ENCODE measurements at regions not wholly inside any gene's neighbourhood (a gene's known extent, or its start where the extent isn't known, plus 50 kb on each side); places are given as distances from the start of the nearest gene placed in this dataset.
"Not testable (repeated sequence)": the region's sequence is repeated elsewhere in the genome, so short reads cannot be mapped to it uniquely, and the experiment has no call there.

DNA sequence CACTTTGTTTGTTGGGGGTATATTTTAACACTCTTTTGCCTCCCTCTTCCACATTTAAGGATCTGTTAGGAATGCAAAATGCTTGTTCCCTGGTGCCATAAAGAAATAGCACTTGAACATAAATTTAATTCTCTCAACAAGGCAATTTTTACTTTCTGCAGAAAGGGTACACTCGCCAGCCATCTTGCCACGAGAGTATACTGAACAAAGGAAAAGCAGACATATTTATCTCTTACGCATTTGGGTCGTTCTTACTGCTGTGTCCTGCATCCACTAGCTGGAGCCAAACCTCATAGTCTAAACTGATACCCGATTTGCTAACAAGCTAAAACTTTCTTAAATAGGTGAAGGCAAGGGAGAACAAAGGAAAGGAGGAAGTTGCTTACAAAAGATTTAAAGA is 129.5 kb downstream of the B3GNT2 start:
- no peak for DNase-seq

DNA sequence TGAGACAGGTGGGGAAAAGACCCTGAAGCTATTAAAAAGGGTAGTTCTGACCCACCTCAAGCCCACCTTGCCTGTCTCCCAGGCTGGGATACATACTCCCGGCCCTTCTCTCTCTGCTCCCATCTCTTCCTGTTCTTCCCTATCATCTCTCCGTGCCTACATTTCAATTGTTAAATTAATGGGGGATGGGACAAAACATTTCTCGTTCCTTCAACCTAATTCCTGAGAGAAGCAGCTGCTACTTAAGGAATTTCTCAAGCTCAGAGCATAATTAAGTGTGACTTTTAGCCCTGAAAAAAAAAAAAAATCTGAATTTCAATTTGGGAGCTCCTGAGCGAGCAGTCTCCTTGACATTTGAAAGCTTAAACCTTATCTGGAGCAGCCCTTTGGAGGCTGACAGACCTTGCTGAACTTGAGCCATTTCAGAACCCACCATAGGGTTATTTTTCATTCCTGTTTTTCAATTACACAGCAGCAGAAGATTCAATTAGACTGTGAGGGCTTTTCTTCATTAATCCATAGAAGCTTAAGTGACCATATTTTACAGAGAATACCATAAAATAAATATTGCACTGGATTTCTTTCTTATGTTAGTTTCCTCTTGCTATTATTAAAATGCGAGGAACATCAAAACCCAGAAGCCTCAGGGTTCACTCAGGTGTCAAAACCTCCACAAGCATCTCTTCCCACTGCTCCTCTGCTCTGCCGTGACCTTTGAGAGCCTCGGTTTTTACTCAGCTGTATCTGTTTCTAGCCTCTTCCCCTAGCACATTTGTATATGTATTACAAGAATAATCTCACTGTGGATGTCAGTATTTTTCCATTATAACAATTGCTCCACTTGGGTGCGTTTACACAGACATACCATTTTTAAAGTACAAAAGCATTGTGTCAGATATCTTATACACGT is 125.7 kb downstream of the B3GNT2 start:
- no peak for DNase-seq

DNA sequence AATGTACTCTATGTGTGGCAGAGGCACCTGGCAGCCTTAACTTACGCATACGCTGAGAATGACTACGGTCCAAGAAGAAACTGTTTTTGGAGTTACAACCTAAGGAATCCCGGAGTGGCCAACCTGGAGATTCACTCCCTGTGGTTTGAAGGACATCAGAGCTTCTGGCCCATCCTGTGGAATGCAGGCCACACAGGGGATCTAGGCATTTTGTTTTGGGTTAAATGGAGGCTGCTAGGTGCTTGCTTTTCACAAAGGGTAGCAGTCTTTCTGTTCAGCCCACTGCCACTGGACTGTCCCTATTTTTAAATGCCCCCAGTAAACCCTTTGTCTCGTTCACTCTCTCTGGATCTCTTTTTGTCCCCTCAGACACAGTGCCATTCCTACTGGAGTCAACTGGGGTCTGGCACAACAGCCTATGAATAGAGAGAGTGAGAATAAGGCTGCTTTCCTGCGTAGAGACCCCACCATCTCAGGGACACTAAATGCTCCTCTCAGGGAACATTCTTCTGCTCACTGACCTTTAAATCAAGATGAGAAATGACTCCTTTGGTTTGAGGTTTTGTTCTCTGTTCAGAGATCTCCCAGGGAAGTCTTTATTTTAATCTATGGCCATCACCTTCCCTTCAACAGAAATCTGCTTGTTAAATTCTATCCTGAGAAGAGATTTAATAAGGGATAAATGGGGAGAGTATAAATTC is 124.9 kb downstream of the B3GNT2 start:
- DNase-seq: no peak

DNA sequence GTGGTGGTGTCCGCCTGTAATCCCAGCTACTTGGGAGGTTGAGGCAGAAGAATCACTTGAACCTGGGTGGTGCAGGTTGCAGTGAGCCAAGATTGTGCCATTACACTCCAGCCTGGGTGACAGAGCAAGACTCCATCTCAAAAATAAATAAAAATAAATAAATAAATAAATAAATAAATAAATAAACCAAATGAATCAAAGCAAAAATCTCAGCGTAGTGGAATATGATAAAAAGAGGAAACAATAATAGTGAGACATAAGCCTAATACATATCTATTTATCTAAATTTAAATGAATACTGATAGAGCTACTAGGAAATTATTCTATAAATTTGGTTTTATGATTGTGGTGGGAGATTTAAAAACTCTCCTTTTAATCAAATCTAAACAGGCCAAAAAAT is 124.2 kb downstream of the B3GNT2 start:
- DNase-seq: not testable (repeated sequence)

DNA sequence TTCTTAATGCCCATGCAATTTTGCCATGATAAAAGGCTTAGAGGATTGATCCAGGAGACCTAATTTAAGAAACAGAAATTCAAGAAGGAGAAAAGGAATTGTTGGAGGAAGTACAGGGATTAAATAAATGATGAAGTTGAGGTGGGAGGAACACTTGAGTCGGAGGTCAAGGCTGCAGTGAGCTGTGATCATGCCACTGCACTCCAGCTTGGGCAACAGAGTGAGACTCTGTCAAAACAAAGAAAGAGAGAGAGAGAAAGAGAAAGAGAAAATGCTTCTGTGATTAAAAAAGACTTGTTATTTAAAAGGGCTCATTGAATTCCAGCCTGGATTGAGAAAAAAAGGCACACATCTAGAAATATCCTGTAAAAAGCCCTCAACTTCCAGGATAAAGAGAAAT is 123.2 kb downstream of the B3GNT2 start:
- no peak for DNase-seq

DNA sequence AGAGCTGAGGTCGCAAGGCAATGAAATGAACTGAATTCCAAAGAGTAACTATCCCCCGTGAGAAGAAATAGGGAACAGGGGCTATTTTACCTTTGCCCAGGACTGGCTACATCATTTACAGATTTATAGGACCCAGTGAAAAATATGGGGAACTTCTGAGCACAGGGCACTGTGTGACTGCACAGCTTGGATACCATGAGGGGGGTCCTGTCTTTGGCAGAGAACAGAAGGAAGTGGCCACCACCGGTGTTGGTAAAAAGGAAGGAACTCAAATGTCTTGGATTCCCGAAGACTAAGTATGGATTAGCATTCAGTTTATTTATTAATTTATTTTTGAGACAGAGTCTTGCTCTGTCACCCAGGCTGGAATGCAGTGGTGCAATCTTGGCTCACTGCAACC is 119.6 kb downstream of the B3GNT2 start:
- no peak for DNase-seq

DNA sequence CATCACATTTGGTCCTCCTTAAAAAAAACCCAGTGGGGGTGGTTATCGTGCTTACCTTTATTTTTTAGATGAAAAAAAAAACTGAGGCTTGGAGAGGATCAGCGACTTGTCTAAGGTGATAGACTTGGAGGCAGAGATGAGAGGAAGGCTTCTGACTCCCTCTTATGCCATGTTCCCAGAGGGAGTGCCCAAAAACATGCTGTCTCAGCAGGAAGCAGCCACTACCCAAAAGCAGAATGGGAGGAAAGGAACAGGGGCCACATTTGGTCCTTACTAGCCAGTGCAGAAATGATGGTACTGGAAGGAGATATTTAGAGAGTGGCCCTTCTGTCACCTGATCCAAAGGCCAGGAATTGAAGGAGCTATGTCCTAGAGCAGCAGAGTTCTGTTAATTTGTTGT is 118.4 kb downstream of the B3GNT2 start:
- DNase-seq: no peak

DNA sequence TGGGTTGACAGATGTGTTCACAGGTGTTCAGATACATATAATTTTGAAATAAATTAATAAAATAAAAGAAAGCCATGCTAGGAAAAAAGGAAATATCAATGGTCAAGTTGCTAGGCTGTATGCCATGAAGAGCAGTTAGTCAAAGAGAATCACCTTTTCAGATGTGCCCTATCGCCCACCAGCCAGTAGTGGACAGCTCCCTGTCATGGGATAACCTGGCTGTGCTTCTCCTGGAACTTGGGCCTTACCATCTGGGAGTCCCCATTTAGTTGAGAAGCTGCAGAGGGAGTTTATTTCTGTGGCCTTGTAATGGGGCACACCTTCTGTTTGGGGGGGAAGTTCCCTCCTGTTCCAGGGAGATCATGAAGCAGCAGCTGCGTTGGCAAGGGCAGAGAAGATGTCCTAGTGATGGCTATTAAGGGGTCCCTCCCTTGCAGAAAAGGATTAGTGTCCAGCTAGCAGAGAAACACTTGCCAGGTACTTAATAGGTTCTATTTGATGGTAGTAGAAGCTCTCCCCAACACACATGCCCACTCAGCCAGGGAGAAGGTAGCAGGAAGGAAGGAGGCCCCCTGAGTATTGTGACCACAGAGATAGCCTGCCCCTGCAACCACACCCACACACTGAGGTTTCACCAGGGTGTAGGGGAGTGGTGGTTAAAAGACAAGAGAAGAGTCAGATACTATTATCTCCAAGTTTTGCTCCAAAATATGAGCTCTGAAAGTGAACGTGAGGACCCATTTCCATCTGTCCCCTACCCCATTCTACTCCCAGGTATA is 117.7 kb downstream of the B3GNT2 start:
- no peak for DNase-seq

DNA sequence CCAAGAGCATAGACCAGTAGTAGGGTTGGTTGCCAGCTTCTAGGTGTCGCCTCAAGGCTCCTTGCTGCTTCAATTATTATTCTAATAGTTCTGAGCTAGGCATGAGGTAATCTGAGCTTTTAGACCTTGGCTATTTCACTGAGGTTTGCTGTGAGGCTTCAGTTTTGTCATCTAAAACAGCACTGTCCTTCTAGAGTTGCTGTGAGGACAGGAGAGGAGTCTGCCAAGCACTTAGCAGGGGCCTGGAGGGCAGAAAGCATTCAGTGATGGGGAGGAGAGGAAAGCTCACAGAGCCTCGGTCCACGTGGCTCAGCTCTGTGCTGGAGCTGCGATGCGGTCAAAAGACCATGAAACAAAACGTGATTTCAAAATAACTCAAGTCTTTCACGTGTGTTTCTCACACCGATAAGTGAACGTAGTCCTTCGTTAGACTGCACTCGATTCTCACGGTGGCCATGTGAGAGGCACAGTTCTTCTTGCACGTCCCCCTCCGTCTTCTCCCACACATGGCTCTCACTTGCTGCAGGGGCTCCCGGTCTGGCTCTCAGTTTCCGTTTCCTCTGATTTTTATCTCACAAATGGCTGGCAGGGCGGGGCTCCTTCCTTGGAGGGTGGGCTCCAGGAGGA is 113.7 kb downstream of the B3GNT2 start:
- no peak for DNase-seq

DNA sequence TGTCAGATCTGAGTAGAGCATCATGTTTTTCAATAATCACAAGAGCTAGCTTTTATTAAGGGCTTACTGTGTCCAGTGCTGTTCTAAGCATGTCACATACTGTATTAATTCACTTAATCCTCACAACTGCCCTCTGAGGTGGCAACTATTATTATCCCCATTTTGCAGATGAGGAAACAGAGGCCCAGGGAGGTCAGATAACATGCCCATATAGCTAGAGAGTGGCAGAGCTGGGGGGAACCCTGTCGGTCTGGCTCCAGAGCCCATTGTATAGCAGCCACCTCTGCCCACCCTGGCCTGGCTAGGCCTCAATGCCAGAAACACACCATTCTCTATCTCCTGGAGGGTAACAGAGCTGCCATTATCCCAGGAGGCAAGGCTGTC is 113.2 kb downstream of the B3GNT2 start:
- DNase-seq: no peak

DNA sequence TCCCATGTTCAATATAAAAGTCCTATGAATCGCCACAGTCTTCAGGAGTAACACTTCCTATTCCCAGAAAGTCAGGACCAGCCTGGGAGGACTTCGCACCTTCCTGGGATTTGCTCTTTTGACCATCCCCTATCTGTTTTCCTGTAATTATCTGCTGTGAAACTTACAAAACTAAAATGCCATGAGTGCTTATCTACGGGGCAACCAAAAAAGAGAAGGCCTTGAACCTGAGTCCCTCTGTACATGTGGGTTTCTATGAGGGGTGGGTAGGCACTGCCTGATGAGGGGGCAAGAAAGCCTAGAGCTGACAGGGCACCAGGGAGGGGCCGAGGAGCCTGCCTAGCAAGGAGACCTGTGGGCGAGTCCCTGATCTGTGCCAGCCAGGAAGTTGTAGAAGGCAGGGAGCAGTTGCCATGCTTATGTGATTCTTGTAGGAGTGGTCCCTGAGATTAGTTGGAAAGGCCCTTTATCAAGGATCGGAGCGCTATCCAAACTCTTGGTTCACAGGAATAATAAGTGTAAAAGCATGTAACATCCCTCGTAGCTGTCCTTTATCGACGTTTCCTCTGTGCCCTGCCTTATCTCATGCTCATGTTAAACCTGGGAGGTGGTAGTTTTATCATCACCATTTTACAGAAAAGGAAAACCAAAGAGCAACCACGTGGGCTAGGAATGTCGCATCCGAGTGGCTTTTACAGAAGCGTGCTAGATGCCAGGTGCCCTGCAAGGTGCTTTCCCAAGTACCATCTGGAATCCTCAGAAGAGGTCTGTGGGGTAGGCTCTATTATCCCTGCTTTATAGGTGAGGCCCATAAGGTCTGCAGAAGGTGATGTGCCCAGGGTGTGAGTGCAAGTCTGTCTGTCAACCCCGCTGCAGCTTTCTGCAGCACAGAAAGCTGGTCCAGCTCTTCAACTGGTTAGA is 111.8 kb downstream of the B3GNT2 start:
- no peak for DNase-seq

DNA sequence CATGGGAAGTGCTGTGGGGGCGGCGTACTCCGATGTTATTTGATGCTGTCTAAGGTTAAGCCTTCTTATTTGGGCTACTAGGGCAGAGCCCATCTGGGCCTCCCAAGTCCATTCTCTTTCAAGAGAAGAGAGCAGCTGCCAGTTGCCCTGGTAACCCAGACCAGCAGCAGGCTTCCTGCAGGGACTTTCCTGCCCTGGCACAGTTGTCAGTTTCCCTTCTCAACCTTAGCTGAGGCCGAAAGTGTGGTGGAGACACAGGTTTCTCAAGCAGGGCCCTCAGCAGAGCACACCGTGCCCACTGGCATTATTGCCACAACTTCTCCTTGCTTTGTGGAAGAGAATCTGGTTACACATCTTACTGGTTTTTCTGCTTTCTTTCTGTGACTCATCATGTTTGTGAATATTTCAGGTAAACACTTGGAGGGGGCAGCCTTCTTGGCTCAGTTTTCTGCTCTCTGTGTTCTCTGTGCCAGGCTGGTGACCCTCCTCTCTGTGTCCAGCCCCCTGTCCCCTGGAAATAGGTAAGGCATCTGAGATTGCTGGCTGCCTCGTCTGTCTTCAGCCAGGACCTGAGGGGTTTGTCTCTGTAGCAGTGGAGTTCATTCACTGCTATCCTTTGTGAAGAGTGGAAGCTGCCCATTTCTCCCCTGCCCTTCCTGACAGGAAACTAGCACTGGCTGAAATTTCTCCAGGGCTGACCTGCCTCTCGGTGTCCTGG is 111.0 kb downstream of the B3GNT2 start:
- DNase-seq: peak; percentile 29

DNA sequence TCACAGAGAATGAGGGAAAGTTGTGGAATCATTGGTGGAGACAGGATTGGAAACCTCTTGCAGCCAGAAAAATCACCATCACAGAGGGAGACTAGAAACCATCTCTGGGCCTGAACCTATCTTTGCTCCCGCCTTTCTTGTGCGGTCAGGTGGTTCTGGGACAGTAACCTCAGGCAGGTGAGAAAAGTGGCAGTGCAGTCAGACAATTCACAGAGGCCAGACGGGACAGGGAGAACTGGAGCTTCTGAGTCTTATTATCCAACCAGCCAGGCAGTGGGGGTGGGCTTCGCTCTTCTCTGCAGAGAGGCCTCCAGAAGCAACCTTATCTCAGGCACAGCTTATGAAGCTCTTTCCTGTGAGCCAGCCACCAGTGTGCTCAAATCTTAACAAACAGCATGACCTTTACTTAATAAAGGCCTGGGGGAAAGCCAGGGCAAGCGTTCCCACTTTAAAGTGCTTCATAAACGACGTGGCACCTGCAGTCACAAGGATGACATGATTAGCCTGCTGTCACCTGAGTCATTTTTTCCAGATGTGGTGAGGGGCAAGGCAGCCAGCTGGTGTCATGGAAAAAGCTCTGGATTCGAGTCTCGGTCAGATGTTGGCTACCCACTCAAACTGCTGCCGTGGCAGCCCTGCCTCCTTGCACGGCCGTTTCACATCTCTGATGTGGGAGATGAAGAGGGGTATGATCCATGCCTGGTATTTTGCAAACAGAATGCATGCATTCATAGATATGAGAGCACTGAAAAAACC is 109.7 kb downstream of the B3GNT2 start:
- peak; percentile 53 for DNase-seq

DNA sequence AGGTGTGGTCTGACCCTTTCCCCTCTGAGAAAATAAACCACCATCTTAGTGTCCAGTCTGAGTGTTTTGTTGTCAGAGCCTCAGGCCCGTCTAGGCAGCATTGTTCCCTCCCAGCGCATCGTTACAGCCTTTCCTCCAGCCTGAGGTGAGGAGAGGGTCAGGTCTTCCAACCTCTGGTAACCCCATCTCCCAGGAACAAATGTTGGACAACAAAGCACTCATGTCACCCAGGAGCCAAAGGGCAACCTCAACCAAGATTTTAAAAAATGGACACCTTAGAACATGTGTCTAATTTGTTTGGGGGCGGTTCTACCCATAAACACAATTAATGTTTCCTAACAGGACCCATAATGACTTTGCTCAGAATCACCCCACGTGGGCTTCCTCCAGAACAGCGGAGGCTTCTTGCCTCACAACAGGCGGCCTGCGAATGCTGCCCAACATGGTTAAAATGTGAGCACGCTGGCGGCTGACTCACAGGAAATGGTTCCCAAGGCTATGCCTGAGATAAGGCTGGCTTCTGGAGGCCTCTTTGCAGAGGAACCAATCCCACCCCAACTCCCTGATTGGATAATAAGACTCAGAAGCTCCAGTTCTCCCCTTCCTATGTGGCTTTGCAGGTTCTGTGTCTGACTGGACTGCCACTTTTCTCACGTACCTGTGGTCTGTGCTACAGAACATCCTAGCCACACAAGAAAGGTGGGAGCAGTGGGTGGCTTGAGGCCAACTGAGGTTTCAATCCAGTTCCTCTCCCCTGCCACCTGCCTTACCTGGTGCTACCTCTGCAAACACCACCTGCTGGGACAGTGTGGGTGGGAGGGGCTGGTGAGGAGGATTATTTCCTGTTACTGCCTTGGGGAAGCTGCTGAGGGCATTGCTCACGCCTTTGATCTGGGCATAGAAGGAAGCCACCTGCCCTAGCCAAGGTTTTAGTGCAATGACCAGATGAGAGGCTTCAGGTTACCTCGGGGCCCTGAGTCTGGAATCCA is 108.8 kb downstream of the B3GNT2 start:
- peak; percentile 40 for DNase-seq

DNA sequence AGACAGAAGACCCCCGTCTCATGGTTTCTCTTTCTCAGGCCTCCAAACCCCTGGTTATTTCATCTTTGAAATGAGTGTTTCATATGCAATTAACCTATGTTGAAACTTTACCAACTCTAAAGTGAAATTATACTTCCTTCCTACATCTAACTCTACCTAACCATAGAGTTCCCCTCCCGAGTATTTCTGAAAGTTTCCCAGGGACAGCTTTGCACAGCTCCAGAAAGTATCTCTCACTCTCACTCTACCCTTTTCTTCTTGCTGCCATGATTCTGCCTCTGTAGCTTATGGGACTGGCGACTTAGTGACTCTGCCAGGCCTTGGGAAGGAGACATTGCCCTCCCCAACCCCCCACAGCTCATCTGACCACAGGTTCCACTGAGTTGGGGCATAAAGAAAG is 107.9 kb downstream of the B3GNT2 start:
- no peak for DNase-seq

DNA sequence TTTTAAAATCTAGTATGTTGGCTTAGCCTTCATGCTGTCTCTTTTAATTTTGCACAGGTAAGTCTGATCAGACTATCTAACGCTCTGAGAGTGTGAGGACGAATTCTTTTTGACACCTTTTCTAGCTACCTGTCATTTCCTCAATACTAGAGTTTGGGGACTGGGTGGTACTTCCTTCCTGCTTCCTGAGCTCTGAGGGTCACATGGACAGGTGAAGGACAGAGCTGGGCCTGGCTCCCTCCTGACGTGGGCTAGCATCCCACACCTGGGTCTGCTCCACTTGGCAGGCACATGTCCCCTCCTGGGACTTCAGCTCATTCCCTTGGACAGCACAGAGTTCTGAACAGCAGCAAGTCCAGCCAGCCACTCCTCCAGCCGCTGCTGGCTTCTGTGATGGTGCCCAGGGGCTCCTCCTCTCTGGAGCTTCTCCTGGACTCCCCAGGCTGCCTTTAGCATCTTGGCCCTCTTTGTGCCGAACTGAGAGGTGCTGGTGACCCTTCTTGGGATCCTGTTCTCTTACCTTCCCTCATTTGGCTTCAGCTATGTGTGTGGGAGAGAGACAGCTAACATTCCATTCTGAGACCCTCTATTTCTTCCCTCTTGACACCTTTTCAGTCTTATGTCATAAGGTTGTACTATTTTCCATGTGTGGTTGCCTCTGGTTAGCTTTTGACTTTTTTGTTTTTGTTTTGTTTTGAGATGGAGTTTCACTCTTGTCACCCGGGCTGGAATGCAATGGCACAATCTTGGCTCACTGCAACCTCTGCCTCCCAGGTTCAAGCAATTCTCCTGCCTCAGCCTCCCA is 106.9 kb downstream of the B3GNT2 start:
- DNase-seq: no peak

DNA sequence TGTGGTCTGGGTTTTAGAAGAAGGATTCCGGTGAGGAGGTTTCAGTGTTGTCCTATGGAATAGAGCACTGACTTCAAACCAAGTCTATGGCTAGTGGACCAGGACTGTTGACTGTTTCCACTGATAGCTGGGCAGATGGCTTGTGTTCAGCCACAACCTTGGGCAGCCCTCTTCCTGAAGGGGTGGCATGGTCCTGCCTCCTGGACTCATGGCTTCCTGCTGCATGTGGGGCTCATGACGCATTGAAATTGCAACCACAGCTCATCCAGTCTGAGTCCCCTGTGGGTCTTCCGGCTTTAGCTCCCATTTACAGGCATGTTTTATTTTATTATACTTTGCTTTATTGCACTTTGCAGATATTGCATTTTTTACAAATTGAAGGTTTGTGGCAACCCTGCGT is 105.0 kb downstream of the B3GNT2 start:
- DNase-seq: no peak

DNA sequence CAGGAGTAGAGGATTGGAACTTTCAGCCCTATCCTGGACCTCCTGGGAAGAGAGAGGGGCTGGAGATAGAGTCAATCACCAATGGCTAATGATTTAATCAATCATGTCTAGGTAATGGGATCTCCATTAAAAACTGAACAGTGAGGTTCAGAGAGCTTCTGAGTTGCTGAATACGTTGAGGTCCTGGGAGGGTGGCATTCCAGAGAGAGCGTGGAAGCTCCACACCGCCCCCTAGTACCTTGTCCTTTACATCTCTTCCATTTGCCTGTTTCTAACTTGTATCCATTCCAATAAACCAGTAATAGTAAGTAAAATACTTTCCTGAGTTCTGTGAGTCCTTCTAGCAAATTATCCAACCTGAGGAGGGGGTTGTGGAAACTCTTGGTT is 101.7 kb downstream of the B3GNT2 start:
- no peak for DNase-seq
